ENCODE measurements at regions not wholly inside any gene's neighbourhood (a gene's known extent, or its start where the extent isn't known, plus 50 kb on each side); places are given as distances from the start of the nearest gene placed in this dataset.
"Not testable (repeated sequence)": the region's sequence is repeated elsewhere in the genome, so short reads cannot be mapped to it uniquely, and the experiment has no call there.

DNA sequence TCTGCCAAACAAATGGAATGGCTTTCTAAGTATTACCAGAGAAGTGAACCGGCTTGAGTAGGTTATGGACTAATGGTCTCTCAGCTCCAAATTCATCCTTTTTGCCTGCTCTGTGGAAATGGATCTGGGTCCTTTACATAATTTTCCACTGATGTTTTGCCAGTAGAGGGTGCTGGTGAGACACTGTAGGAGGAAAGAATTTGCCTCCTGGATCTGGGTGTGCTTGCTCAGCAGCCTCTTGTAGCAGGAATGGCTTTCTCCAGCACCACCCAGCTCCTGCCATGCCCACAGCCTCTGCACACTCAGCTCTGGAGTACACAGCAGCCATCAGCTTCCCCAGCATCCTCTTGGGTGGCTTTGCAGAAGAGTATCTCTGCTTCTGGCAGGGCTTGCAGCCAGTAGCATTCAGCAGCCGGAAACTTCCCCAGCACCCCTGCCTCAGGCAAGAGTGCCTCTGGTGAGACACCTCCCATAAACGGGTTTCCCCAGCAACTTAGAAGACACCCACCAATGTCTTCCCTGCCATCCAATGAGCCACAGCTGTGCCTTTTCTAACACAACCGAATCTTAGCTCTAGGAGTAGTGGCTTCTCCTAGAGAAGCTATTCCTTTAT, 235.0 kb upstream of the PLPP4 start:
- H3K4me3 ChIP-seq (replicated peaks; ENCODE audit: insufficient read depth, low read length), result no peak overlapping the region
- peak in 1 of 2 experiments; percentile 56 for DNase-seq (ENCODE audit: low read depth in 1 of 2, low spot score in 1 of 2)
- H3K27me3 ChIP-seq (ENCODE audit: insufficient read depth, poor library complexity, severe bottlenecking), result no peaks in the 10 kb centered on the region
- H3K27ac ChIP-seq (replicated peaks), result no peak overlapping the region
- TF ChIP-seq POLR2AphosphoS5 (IDR thresholded peaks at IDR 0.05; ENCODE audit: low read depth), result no peak
- TF ChIP-seq GABPA (IDR thresholded peaks at IDR 0.05; ENCODE audit: low read depth), result no peak
- TF ChIP-seq SPI1 (IDR thresholded peaks at IDR 0.05; ENCODE audit: borderline replicate concordance, low read depth), result no peak
- TF ChIP-seq, protein P1, sequence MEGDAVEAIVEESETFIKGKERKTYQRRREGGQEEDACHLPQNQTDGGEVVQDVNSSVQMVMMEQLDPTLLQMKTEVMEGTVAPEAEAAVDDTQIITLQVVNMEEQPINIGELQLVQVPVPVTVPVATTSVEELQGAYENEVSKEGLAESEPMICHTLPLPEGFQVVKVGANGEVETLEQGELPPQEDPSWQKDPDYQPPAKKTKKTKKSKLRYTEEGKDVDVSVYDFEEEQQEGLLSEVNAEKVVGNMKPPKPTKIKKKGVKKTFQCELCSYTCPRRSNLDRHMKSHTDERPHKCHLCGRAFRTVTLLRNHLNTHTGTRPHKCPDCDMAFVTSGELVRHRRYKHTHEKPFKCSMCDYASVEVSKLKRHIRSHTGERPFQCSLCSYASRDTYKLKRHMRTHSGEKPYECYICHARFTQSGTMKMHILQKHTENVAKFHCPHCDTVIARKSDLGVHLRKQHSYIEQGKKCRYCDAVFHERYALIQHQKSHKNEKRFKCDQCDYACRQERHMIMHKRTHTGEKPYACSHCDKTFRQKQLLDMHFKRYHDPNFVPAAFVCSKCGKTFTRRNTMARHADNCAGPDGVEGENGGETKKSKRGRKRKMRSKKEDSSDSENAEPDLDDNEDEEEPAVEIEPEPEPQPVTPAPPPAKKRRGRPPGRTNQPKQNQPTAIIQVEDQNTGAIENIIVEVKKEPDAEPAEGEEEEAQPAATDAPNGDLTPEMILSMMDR (IDR thresholded peaks at IDR 0.05; ENCODE audit: insufficient read depth, low read length), result peak; percentile 54
- TF ChIP-seq, protein P2, sequence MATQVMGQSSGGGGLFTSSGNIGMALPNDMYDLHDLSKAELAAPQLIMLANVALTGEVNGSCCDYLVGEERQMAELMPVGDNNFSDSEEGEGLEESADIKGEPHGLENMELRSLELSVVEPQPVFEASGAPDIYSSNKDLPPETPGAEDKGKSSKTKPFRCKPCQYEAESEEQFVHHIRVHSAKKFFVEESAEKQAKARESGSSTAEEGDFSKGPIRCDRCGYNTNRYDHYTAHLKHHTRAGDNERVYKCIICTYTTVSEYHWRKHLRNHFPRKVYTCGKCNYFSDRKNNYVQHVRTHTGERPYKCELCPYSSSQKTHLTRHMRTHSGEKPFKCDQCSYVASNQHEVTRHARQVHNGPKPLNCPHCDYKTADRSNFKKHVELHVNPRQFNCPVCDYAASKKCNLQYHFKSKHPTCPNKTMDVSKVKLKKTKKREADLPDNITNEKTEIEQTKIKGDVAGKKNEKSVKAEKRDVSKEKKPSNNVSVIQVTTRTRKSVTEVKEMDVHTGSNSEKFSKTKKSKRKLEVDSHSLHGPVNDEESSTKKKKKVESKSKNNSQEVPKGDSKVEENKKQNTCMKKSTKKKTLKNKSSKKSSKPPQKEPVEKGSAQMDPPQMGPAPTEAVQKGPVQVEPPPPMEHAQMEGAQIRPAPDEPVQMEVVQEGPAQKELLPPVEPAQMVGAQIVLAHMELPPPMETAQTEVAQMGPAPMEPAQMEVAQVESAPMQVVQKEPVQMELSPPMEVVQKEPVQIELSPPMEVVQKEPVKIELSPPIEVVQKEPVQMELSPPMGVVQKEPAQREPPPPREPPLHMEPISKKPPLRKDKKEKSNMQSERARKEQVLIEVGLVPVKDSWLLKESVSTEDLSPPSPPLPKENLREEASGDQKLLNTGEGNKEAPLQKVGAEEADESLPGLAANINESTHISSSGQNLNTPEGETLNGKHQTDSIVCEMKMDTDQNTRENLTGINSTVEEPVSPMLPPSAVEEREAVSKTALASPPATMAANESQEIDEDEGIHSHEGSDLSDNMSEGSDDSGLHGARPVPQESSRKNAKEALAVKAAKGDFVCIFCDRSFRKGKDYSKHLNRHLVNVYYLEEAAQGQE (IDR thresholded peaks at IDR 0.05; ENCODE audit: insufficient replicate concordance, low read depth), result no peak

DNA sequence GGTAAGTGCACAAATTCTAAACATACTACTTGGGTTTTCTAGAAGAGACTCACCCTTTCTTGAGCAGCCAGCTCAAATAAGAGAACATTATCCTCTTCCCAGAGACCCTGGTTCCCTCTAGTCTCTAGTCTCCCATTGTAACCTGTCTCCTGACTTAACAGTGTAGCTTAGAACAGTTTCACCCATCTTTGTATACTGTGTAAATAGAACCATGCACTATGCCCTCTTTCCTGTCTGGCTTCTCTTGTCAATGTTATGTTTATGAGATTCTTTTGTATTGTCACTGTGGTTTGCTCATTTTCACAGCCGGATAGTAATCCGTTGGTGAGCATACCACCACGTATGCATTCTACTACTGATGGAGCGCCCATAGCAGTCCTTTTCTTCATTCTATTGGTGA, 227.4 kb upstream of the PLPP4 start:
- DNase-seq (ENCODE audit: low read depth in 1 of 2, low spot score in 1 of 2), result no peak
- Histone ChIP-seq H3K4me3 (replicated peaks; ENCODE audit: insufficient read depth, low read length) (no peak overlapping the region), H3K27ac (replicated peaks) (no peak overlapping the region), H3K27me3 (ENCODE audit: insufficient read depth, poor library complexity, severe bottlenecking) (no peaks in the 10 kb centered on the region)
- TF ChIP-seq SPI1 (IDR thresholded peaks at IDR 0.05; ENCODE audit: borderline replicate concordance, low read depth) (no peak), GABPA (IDR thresholded peaks at IDR 0.05; ENCODE audit: low read depth) (no peak), POLR2AphosphoS5 (IDR thresholded peaks at IDR 0.05; ENCODE audit: low read depth) (no peak)
- TF ChIP-seq, protein P1 (IDR thresholded peaks at IDR 0.05; ENCODE audit: insufficient read depth, low read length), result no peak
- TF ChIP-seq, protein P2 (IDR thresholded peaks at IDR 0.05; ENCODE audit: insufficient replicate concordance, low read depth), result no peak

DNA sequence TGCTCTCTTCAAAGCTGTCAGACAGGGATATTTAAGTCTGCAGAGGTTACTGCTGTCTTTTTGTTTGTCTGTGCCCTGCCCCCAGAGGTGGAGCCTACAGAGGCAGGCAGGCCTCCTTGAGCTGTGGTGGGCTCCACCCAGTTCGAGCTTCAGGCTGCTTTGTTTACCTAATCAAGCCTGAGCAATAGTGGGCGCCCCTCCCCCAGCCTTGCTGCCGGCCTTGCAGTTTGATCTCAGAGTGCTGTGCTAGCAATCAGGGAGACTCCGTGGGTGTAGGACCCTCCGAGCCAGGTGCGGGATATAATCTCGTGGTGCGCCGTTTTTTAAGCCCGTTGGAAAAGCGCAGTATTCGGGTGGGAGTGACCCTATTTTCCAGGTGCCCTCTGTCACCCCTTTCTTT, 217.3 kb upstream of the PLPP4 start:
- not testable (repeated sequence) for DNase-seq (ENCODE audit: low read depth in 1 of 2, low spot score in 1 of 2); H3K4me3 ChIP-seq (replicated peaks; ENCODE audit: insufficient read depth, low read length); H3K27ac ChIP-seq (replicated peaks); H3K27me3 ChIP-seq (ENCODE audit: insufficient read depth, poor library complexity, severe bottlenecking)

DNA sequence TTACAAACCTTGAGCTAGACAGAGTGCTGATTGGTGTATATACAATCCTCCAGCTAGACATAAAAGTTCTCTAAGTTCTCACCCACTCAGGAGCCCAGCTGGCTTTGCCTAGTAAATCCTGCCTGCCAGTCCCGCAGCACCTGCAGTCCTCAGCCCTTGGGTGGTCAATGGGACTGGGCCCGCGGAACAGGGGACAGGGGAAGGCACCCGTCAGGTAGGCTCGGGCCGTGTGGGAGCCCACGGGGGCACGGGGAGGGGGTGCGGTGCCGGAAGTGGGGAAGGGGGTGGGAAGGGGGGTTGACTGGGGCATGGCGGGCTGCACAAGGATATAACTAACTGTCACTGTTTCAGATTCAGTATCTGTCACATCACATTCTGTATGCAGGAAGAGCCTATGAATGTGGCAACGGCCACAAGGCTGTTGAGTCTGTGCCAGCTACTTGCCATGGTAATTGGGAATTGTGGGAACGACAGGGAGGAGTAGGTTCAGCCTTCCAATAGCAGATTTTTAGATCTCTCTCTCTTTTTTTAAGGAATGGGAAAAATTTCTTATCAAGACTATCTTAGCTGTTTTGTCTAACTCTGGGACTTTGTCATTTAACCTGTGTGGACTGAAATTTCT, 205.1 kb upstream of the PLPP4 start:
- no peak for DNase-seq (ENCODE audit: low read depth in 1 of 2, low spot score in 1 of 2)
- Histone ChIP-seq H3K27me3 (ENCODE audit: insufficient read depth, poor library complexity, severe bottlenecking) (no peaks in the 10 kb centered on the region), H3K4me3 (replicated peaks; ENCODE audit: insufficient read depth, low read length) (no peak overlapping the region), H3K27ac (replicated peaks) (no peak overlapping the region)
- TF ChIP-seq, protein P2 (IDR thresholded peaks at IDR 0.05; ENCODE audit: insufficient replicate concordance, low read depth), result no peak
- TF ChIP-seq GABPA (IDR thresholded peaks at IDR 0.05; ENCODE audit: low read depth) (no peak), SPI1 (IDR thresholded peaks at IDR 0.05; ENCODE audit: borderline replicate concordance, low read depth) (no peak), POLR2AphosphoS5 (IDR thresholded peaks at IDR 0.05; ENCODE audit: low read depth) (no peak)
- TF ChIP-seq, protein P1 (IDR thresholded peaks at IDR 0.05; ENCODE audit: insufficient read depth, low read length), result no peak

All from HL-60 (cell line).